H1 (cell line): ENCODE measurements at regions not wholly inside any gene's neighbourhood (a gene's known extent, or its start where the extent isn't known, plus 50 kb on each side); places are given as distances from the start of the nearest gene placed in this dataset.

Source experiments
- CTCF ChIA-PET: fragments of 300-600 bp; sonication (Branson Sonifier 250); formaldehyde crosslinking; loops from one replicate; lab custom pipeline; 2021; ENCODE audit not compliant: partially characterized antibody; lab: Charles Lee
- POLR2A ChIA-PET: fragments of 300-600 bp; sonication (Branson Sonifier 250); formaldehyde crosslinking; loops from one replicate; lab custom pipeline; 2021; ENCODE audit warnings: inconsistent platforms; ENCODE audit not compliant: partially characterized antibody; lab: Charles Lee
- DNase-seq, 2 experiments: peaks; one replicate each; pipeline versions ENCODE4 v3.0.0 to v3.0.0-alpha.2; 2010 to 2022; ENCODE audit warnings: low spot score in 2 of 2, low read depth in 1 of 2, mixed read lengths in 1 of 2
- FAIRE-seq: peaks from 2 replicates; lab custom pipeline; 2011; peaks lifted over from hg19 to GRCh38; lab: Jason Lieb, UNC
- H2AFZ ChIP-seq: 2 replicates; pipeline ENCODE4 v1.8.1; 2012; ENCODE audit warnings: low read length, inconsistent platforms
- H2AK5ac ChIP-seq: 2 replicates; pipeline ENCODE4 v1.6.1; 2013; ENCODE audit warnings: low read depth, low read length
- H2BK120ac ChIP-seq: replicated peaks from 2 replicates; pipeline ENCODE3; 2013; ENCODE audit warnings: low read depth, low read length, inconsistent platforms
- H2BK12ac ChIP-seq: 2 replicates; pipeline ENCODE4 v1.6.1; 2013; ENCODE audit warnings: low read depth, low read length
- H2BK15ac ChIP-seq: 2 replicates; pipeline ENCODE4 v1.6.1; 2013; ENCODE audit warnings: low read length
- H2BK20ac ChIP-seq: 2 replicates; pipeline ENCODE4 v1.6.1; 2013; ENCODE audit warnings: low read length
- H2BK5ac ChIP-seq: 2 replicates; pipeline ENCODE4 v1.6.1; 2013; ENCODE audit warnings: low read depth, low read length
- H3K14ac ChIP-seq: 2 replicates; pipeline ENCODE4 v1.6.1; 2013; ENCODE audit warnings: inconsistent platforms; ENCODE audit not compliant: insufficient read length
- H3K18ac ChIP-seq: 2 replicates; pipeline ENCODE4 v1.6.1; 2013; ENCODE audit warnings: low read length; ENCODE audit errors: extremely low read depth
- H3K23ac ChIP-seq: 2 replicates; pipeline ENCODE4 v1.6.1; 2013; ENCODE audit warnings: inconsistent platforms; ENCODE audit not compliant: insufficient read length
- H3K23me2 ChIP-seq: 2 replicates; pipeline ENCODE4 v1.6.1; 2013; ENCODE audit warnings: low read depth, low read length
- H3K27ac ChIP-seq: 2 replicates; pipeline ENCODE4 v1.6.1; 2011; ENCODE audit warnings: low read depth, low read length, inconsistent platforms
- H3K27me3 ChIP-seq, 4 experiments: replicated peaks in 1 of 4; 1 replicate in 1 of 4; 2 replicates in 3 of 4; pipeline versions ENCODE4 v1.6.1 to v1.8.1; 2011 to 2013; ENCODE audit warnings: low read length in 3 of 4, mild to moderate bottlenecking in 3 of 4, inconsistent platforms in 2 of 4, mixed read lengths in 2 of 4, moderate library complexity in 1 of 4; ENCODE audit not compliant: control insufficient read depth in 3 of 4, insufficient read depth in 3 of 4; ENCODE audit errors: extremely low read depth in 1 of 4
- H3K36me3 ChIP-seq, 4 experiments: 2 replicates each; pipeline versions ENCODE4 v1.6.1 to v1.8.1; 2011 to 2013; ENCODE audit warnings: mild to moderate bottlenecking in 4 of 4, low read length in 3 of 4, moderate library complexity in 2 of 4, control low read depth in 1 of 4, inconsistent platforms in 1 of 4; ENCODE audit not compliant: insufficient read depth in 4 of 4, control insufficient read depth in 2 of 4
- H3K4ac ChIP-seq: replicated peaks from 2 replicates; pipeline ENCODE3; 2013; ENCODE audit warnings: low read length, low read depth, mixed read lengths, inconsistent platforms; ENCODE audit not compliant: insufficient read length
- H3K4me1 ChIP-seq, 4 experiments: replicated peaks in 1 of 4; 1 replicate in 1 of 4; 2 replicates in 3 of 4; pipeline versions ENCODE4 v1.6.1 to v1.8.1; 2011 to 2013; ENCODE audit warnings: low read length in 3 of 4, inconsistent platforms in 2 of 4, mixed read lengths in 1 of 4; ENCODE audit not compliant: insufficient read depth in 4 of 4, control insufficient read depth in 3 of 4
- H3K4me2 ChIP-seq, 2 experiments: 2 replicates each; pipeline versions ENCODE4 v1.6.1 to v1.8.1; 2011 to 2013; ENCODE audit warnings: low read depth in 2 of 2, low read length in 2 of 2, control low read depth in 1 of 2, inconsistent platforms in 1 of 2, mild to moderate bottlenecking in 1 of 2; ENCODE audit not compliant: insufficient read depth in 1 of 2
- H3K4me3 ChIP-seq, 4 experiments: fragments of 200-600, 300-600 bp in 1 of 4; sonication (generic), shearing (Covaris generic), sonication (Bioruptor Twin) in 1 of 4; 2 replicates each; pipeline versions ENCODE4 v1.5.1 to v1.8.1; 2011 to 2016; ENCODE audit warnings: low read length in 4 of 4, low read depth in 3 of 4, control low read depth in 2 of 4, inconsistent platforms in 2 of 4, mild to moderate bottlenecking in 2 of 4, mixed read lengths in 1 of 4, moderate library complexity in 1 of 4; ENCODE audit not compliant: insufficient read depth in 2 of 4; ENCODE audit errors: extremely low read depth in 1 of 4
- H3K56ac ChIP-seq: replicated peaks from 2 replicates; pipeline ENCODE3; 2013; ENCODE audit warnings: low read depth, mild to moderate bottlenecking, mixed read lengths, low read length, inconsistent platforms; ENCODE audit not compliant: insufficient read length
- H3K79me1 ChIP-seq: 2 replicates; pipeline ENCODE4 v1.6.1; 2013; ENCODE audit warnings: low read depth, low read length, control low read depth
- H3K79me2 ChIP-seq, 2 experiments: 2 replicates each; pipeline versions ENCODE4 v1.6.1 to v1.8.1; 2012 to 2013; ENCODE audit warnings: low read length in 2 of 2, mild to moderate bottlenecking in 2 of 2, inconsistent platforms in 1 of 2; ENCODE audit not compliant: insufficient read depth in 2 of 2, control insufficient read depth in 1 of 2
- H3K9ac ChIP-seq, 4 experiments: replicated peaks in 1 of 4; 1 replicate in 1 of 4; 2 replicates in 3 of 4; pipeline versions ENCODE4 v1.6.1 to v1.8.1; 2011 to 2013; ENCODE audit warnings: low read depth in 3 of 4, low read length in 3 of 4, control low read depth in 2 of 4, mild to moderate bottlenecking in 2 of 4, moderate library complexity in 2 of 4, inconsistent platforms in 1 of 4; ENCODE audit errors: extremely low read depth in 1 of 4
- H3K9me3 ChIP-seq, 2 experiments: 2 replicates each; pipeline versions ENCODE4 v1.6.1 to v1.8.1; 2012 to 2013; ENCODE audit warnings: mild to moderate bottlenecking in 2 of 2, moderate library complexity in 2 of 2, control low read depth in 1 of 2, inconsistent platforms in 1 of 2, low read depth in 1 of 2, low read length in 1 of 2, mixed read lengths in 1 of 2; ENCODE audit not compliant: insufficient read depth in 2 of 2
- H4K20me1 ChIP-seq, 2 experiments: replicated peaks in 1 of 2; 2 replicates each; pipeline versions ENCODE3 to v1.8.1; 2011 to 2013; ENCODE audit warnings: inconsistent platforms in 2 of 2, low read length in 2 of 2, mild to moderate bottlenecking in 1 of 2; ENCODE audit not compliant: insufficient read depth in 2 of 2, control insufficient read depth in 1 of 2
- H4K5ac ChIP-seq: 2 replicates; pipeline ENCODE4 v1.6.1; 2013; ENCODE audit warnings: low read length, low read depth, mixed read lengths, inconsistent platforms; ENCODE audit not compliant: insufficient read length
- H4K8ac ChIP-seq: 2 replicates; pipeline ENCODE4 v1.8.0; 2013; ENCODE audit warnings: mild to moderate bottlenecking, moderate library complexity, low read length, inconsistent platforms; ENCODE audit not compliant: insufficient read depth; ENCODE audit errors: extremely low read depth
- H4K91ac ChIP-seq: replicated peaks from 2 replicates; pipeline ENCODE3; 2013; ENCODE audit warnings: low read length, mixed read lengths, inconsistent platforms; ENCODE audit not compliant: insufficient read length
- KDM1A ChIP-seq: fragments of 200-600, 300-600 bp; sonication (generic); IDR thresholded peaks from 2 replicates; pipeline ENCODE4 v1.7.1; 2016; ENCODE audit warnings: mild to moderate bottlenecking, low read length, borderline replicate concordance
- SIX5 ChIP-seq: IDR thresholded peaks from 2 replicates; pipeline ENCODE4 v1.6.1; 2011; ENCODE audit warnings: mild to moderate bottlenecking, low read depth, low read length
- WGBS, 2 experiments: shearing (Covaris generic) in 1 of 2; methylation state at CpG; one replicate each; pipeline versions ENCODE4 v1.1.6 to v1.1.7; 2013 to 2015; ENCODE audit warnings: low lambda C conversion rate in 2 of 2, mixed read lengths in 2 of 2, inconsistent platforms in 1 of 2, low coverage in 1 of 2, missing lambda C conversion rate in 1 of 2; ENCODE audit not compliant: insufficient replicate concordance in 2 of 2, insufficient coverage in 1 of 2, insufficient read length in 1 of 2; ENCODE audit errors: extremely low coverage in 1 of 2, missing lambda C conversion rate in 1 of 2; 5-methylcytosine and 5-hydroxymethylcytosine counted together

DNA sequence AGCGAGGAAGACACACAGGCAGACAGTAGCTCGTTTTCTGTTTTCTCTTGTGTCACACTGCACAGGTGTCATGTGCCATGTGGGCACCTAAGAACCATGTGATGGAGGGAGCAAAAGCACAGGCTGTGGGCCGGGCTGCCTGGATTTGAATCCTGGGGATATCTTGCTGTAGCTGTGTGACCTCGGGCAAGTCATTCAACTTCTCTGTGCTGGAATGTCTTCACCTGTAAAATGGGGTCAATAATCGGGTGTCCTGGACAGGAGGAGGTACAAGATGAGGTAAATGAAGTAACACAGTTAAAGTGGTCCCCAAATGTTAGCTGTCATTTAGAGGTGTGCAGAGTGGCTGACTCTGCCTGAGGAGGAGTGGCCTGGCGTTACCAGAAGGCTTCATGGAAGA, 246.9 kb downstream of the RPS24 start:
- Histone ChIP-seq H3K36me3 (no peaks in the 10 kb centered on the region), H4K20me1 (no peaks in the 10 kb centered on the region), H3K23ac (no peak overlapping the region), H3K9me3 (no peaks in the 10 kb centered on the region), H3K4me3 (no peak overlapping the region), H3K18ac (no peak overlapping the region), H4K91ac (no peak overlapping the region), H2BK120ac (no peak overlapping the region), H3K4me2 (no peak overlapping the region), H4K8ac (no peak overlapping the region), H3K14ac (no peak overlapping the region), H4K5ac (no peak overlapping the region), H2AFZ (no peak overlapping the region), H2AK5ac (0 out of 2 replicates have a peak overlapping the region, but pooled peaks have one; percentile 39), H3K27me3 (no peaks in the 10 kb centered on the region; a peak in 1 of 7 replicates), H3K27ac (no peak overlapping the region), H3K4me1 (peaks cover 0 to 13% (median 8%) of the 10 kb centered on the region in 4 experiments; a peak in 6 of 7 replicates), H3K79me2 (no peaks in the 10 kb centered on the region), H2BK15ac (peak overlapping the region; percentile 72), H3K4ac (no peak overlapping the region), H3K23me2 (no peaks in the 10 kb centered on the region), H3K79me1 (no peaks in the 10 kb centered on the region), H2BK12ac (0 out of 2 replicates have a peak overlapping the region, but pooled peaks have one; percentile 60), H2BK20ac (peak overlapping the region; percentile 61; the same call in 1 of the 2 replicates), H2BK5ac (0 out of 2 replicates have a peak overlapping the region, but pooled peaks have one; percentile 24), H3K56ac (no peak overlapping the region), H3K9ac (no peak overlapping the region)
- ChIA-PET POLR2A (no interaction called here), CTCF (interaction anchor here (0.7 to 10.4 kb wide), 5 partner anchors 9 to 49 kb away, joined by 3 to 94 read pairs (median 4); no protein-coding TSS in a partner anchor)
- TF ChIP-seq SIX5 (no peak), KDM1A (peak; percentile 63; the same call in 1 of the 2 replicates)
- FAIRE-seq, result no peak
- DNase-seq, result no peak
- 94% methylated on average over 6 of the region's 6 CpGs; no CpG with 5 or more reads in 1 of the 2 experiments for WGBS, 2 experiments
